ENCODE measurements at regions not wholly inside any gene's neighbourhood (a gene's known extent, or its start where the extent isn't known, plus 50 kb on each side); places are given as distances from the start of the nearest gene placed in this dataset.

DNA sequence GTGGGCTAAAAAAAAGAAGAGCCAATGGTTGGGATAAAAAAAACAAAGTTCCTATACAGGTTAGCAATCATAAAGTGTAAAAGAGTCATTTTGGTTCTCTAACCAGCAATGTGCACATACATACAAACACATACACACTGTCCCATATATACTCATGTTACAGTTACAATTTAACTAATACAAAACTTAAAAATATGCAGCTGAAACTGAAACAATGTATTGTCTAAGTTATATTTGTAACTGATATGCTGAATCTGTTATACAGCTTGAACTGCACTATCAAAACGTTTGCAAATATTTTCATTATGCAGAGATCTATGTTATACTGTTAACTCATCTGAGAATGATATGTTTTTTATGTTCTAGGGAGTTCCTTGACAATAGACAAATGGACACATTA is 173.7 kb downstream of the KLF12 start:
- no peak for DNase-seq

DNA sequence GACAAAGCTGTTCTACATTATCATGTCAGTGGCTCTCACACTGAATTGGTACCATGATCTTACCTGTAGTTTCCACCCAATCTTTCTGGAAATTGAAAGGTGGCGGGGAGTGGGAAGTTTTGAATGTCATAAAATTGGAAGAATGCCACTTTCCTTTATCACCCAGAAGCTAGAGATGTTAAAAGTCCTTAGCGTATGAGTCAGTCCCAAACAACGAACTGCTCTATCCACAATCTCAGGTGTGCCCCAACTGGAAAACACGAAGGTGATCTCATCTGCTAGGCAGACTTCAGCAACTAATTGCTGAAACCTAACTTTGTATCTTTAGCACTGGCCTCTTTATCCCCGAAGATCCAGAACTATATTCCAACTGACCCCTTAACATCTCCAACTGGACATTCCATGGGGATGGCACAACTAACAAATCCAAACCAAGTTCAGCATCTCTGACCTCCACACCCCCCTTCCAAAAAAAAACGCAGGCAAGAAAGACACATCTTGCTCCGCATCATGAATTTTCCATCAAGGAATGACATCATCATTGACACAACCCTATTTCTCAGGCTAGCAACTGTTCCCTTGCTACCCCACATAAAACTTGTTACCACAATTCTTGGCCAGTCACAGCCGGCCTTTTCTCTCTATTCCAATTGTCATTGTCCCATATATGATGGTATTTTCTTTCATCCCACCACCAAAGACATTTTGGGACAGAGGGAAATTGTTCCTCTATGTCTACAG is 175.4 kb downstream of the KLF12 start:
- DNase-seq = no peak

DNA sequence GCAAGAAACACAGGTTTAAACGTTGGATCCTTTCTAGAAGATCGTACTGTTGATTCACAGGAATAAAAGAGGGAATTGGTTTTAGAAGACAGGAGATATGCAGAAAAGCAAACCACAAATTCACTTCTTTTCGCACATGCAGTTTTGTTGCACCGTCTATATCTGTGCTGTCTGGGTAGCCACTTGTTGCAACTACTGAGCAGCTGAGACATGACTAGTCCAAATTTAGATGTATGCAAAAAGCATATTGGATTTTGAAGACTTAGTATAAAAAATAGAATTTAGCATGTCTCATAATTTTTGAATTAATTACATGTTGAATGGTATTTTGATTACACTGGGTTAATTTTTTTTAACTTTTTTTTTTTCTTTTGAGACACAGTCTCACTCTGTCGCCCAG is 176.3 kb downstream of the KLF12 start:
- DNase-seq = no peak

DNA sequence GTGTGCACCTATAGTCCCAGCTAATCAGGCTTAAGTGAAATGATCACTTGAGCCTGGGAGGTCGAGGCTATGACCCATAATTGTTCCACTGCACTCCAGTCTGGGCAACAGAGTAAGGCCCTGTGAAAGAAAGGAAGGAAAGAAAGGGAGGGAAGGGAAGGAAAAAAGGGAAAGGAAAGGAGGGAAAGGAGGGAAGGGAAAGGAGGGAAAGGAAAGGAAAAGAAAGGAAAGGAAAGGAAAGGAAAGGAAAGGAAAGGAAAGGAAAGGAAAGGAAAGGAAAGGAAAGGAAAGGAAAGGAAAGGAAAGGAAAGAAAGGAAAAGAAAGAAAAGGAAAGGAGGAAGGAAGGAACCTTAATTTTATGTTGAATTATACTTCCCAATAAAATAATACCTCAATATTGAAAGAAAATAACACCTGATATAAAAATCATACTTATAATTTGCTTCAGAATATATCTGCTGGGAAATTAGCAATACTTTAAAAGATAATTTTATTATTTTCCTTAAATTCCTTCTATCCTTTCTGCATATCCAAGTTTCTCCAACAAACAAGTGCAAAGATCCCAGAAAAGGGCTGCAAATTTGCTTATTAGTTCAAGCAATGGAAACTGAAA is 177.3 kb downstream of the KLF12 start:
- DNase-seq = no peak

DNA sequence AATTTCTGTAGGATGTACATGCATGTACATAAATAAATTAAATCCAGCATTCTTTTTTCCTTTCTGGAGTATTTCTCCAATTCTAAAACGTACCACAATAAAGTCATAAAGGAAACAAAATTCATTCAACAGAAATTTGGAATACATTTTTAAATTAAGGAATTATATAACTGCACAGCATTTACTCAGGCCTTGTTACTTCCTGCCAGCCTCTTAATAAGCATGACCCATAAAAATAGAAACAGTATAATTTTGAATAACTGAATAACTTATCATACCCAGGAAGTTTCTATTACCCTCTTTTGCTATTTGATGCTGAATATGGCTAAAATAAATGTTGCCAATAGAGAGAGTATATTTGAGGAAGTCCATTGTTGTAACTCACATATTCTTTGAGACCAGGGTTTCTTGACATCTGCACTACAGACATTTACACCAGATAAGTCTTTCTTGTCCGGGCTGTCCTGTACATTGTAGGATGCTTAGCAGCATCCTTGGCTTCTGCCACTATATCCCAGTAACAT is 178.2 kb downstream of the KLF12 start:
- no peak for DNase-seq

DNA sequence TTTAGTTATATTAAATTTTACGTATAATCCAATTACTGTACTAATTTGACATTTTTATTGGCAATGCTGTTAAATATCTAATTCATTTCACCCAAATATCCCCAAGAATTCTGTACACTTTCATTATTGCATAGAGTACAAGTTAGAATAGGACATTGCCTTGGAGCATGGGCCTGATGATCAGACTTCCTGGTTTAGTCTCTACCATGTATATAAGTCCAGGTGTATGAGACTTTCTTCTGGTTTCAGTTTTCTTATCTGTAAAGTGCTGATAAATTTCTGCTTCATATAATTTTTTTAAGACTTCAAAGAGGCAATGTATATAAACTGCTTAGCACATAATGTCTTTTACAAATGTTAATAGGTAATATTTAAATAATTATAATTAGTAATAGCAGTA is 179.4 kb downstream of the KLF12 start:
- DNase-seq = no peak

DNA sequence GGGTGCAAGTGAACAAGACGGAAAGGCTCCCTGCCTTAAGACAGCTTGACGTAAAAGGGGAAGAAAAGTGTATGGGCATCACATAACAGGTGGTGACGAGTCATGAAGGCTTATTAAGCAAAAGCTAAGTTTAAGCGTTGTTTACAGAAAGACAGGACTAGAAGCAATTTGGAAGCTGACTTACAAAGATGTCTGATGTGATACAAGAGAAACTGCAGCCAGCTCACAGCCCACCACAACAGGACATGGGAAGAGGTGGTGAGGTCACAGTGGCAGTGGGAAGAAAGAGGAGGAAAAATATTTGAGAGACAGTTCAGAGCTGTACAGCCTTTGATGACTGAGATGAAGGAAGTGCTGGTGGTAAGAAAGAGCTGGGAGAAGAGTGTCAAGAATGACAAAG is 181.6 kb downstream of the KLF12 start:
- no peak for DNase-seq

- no peak for DNase-seq
Measured at GRCh38 chr13:73948848-73949529, 185.2 kb downstream of the KLF12 start.

DNA sequence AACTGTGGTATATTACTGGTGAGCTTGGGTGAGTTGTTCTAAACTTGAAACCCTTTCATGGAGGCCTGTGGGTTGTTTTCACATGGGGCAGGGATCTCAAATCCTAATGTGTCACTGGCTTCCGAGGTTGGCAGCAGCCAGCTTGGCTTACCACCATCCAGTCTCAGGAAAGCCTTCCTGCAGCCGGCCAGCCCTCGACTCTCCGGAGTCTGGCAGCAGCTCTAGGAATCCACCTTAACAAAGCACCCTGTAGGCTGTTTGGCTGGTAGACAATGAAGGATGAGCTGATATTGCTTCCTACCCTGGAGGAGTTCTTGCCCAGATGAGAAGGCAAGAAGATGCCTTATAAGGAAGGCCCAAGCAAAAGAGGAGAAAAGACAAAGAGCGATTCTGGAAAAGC is 188.3 kb downstream of the KLF12 start:
- no peak for DNase-seq

DNA sequence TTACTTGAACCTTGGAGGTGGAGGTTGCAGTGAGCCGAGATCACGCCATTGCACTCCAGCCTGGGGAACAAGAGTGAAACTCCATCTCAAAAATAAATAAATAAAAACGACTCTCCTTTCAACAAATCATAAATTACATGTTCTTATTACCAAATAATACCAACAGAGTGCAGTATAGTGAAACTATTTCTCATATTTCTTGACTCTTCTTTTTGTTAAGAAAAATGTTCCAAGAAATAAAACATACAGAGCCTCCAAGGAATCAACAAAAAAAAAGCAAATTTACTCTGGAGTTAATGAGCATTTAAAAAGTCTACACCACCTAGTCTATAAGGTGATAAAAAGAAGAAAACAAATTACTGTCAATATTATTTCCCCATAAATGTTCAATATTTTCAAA is 188.8 kb downstream of the KLF12 start:
- no peak for DNase-seq

DNA sequence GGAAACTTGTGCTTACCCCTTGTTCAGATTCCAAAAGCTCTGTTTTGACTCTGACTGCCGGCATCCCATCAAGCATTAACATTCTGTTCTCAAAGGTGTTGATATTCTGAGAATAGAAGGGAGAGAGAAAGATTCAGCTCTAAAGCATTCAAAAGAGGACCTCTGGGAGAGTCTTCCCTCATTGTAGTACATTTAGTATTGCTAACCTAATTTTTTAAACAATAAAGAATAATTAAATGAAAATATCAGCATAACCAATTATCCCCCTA is 190.3 kb downstream of the KLF12 start:
- no peak for DNase-seq

DNA sequence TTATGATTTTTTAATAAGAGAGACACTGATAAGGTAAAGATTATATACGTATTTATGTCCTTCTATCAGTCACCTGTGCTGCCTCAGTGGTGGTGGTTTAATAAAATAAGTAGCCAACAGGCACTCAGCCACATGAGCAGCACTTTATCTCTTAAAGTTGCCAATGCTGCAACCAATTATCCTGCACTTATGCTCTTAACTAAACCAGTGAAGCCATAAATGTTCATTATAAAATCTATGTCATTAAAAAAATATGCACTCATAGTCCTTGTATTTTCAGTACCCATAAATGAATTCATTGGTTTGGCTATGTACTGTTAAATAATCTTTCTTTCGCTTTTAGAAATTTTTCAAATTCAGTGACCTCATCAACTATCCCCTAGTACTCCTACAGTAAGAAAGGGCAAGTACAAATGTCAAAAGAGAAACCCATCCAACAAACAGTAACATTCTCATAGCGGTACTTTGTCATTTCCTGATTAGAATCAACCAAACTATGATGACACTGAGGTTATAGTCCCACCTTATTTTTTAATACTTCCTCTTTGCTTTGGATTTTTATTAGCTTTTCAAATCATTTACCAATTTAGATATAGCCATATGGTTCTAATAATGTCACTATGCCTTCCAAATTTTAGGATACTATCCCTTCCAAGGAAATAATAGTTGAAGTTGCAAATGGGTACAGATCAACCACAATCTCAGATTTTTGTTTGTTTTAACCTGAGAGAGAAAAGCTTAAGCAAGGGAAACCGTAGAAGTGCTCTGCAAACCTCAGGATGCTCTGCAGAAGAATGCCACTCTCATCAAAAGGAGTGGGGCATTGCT is 190.9 kb downstream of the KLF12 start:
- DNase-seq = no peak

GRCh38 chr13:73941752-73942151 is 192.5 kb downstream of the KLF12 start:
- DNase-seq = no peak

DNA sequence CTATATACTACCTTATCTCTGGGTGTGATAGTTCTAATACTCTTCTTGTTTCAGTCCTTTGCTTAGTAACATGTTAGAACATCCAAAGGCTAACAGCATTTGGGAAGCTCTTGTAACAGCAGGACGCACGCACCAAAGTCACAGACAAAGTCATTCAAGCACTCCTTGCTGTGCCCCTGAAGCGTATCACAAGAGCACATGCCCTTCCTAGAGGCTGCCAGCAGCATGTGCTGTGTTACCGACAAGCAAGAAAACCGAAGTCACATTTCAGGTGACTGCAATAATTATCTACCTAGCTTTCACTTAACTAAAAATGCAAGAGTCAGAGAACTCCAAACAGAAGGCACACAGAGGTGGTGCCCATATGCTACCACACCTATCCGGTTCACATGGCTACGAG is 194.1 kb downstream of the KLF12 start:
- no peak for DNase-seq

- DNase-seq = no peak
Measured at GRCh38 chr13:73939603-73940002, 194.6 kb downstream of the KLF12 start.

- no peak for DNase-seq
Measured at GRCh38 chr13:73939071-73939380, 195.2 kb downstream of the KLF12 start.

- DNase-seq = no peak
Measured at GRCh38 chr13:73938372-73939070, 195.7 kb downstream of the KLF12 start.

- DNase-seq = no peak
Measured at GRCh38 chr13:73937441-73937840, 196.8 kb downstream of the KLF12 start.

DNA sequence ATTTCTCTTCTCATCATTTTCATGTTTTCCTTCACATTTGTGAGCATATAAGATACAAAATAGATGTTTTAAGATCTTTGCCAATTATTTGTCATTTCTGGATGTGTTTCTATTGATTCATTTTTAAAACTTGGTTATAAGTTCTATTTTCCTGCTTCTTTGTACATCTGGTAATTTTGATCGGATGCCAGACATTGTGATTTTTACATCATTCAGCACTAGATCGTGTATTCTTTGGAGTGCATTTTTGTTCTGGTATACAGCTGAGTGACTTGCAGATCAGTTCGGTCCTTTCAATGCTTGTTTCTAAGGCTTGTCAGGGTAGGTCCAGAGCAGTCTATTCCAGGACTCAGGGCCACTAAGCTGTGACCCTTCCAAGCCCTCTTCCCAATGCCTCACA is 198.2 kb downstream of the KLF12 start:
- no peak for DNase-seq

GRCh38 chr13:73934771-73935170 is 199.4 kb downstream of the KLF12 start:
- DNase-seq = no peak

GRCh38 chr13:73934215-73934641 is 200.0 kb downstream of the KLF12 start:
- no peak for DNase-seq

DNA sequence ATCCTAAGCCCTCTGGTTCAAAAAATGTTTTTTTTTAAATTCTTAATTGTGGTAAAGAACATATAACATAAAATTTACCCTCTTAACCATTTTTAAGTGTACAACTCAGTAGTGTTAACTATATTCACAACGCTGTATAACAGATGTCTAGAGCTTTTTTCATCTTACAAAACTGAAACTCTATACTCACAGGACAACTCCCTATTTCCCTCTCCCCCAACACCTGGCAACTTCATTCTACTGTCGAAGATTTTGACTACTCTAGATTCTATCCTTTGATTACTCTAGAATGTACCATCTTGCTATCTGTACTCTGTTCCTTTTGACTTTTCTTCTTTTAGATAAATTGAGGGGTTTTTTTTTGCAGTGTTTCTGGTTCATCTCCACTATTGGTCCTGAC is 200.4 kb downstream of the KLF12 start:
- no peak for DNase-seq

DNA sequence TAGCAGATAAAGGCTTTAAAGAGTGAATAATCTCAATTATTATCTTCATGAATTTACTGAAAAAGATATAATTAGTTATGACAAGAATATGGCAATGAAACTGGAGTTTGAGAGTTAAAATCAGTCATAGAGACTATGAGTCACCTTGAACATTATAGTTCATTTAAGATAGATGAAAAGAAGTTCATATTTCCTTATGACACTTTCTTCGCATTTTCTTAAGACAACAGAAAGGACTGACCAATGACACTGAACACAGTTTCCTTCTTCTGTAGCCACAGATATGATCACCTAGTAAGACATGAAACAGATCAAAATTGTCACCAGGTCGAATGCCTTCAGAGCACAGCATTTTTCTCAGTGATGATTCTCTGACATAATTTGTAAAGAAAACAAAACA is 202.1 kb downstream of the KLF12 start:
- DNase-seq = no peak

All from NCI-H2029 treated with DMSO at 0.1 percent for 48 hours (cell line).